Esophagus muscularis mucosa (tissue), 3 donors: ENCODE measurements at regions not wholly inside any gene's neighbourhood (a gene's known extent, or its start where the extent isn't known, plus 50 kb on each side); places are given as distances from the start of the nearest gene placed in this dataset.

ENCODE experiments used
- CTCF ChIP-seq, 3 experiments: fragments of 200-600 bp in 2 of 3; fragments of 450-650 bp in 1 of 3; sonication (generic) in 2 of 3; IDR thresholded peaks; one replicate each; pipeline ENCODE4 v1.5.1; 2017 to 2019; ENCODE audit warnings: antibody characterized with exemption in 3 of 3, mild to moderate bottlenecking in 2 of 3, moderate library complexity in 1 of 3
- POLR2AphosphoS5 ChIP-seq, 2 donors: sonication (generic); formaldehyde crosslinking; IDR thresholded peaks; one replicate each; pipeline ENCODE4 v1.6.1; 2017; ENCODE audit warnings: antibody characterized with exemption in 2 of 2

DNA sequence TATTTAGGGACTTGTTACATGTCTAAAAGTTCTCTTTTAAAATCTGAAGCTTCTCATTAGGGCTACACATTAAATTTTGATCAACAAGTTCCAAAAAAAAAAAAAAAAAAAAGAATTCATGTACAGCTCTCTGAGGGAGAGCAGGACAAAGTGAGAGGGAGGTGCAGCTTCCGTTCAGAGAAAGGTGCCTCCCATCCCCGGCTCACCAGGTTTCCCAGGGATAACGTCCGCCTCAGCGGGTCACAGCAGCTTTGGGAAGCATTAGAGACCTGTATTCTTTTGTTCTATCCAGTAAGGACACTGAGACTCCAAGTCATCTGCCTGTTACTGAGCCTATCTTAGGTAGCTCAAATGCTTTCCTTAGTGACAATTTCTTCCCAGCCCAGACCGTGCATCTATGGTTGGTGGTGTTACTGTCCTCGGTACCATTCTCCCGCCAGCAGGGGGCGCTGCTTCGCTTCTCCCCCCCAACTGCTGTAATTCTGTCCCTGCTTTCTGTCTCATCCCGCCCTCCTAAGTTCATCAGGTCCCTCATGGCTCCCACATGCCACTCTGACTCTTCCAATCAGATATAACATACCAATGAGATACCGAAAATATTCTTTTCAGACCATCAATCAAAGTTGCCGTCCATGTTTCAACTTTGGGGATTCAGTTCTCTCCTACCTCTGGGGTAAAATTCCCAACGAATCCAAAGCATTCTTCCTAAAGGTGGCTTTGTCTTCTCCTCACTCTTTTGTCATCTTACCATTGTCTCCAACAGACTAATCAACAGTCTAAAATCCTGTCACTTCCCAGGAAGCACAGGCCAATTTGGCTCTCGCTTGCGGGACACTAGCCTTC is 466.5 kb downstream of the METTL4 start:
- TF ChIP-seq CTCF (IDR thresholded peaks at IDR 0.05) (peak; percentile 28 to 48 (median 44)), POLR2AphosphoS5 (IDR thresholded peaks at IDR 0.05) (no peak)
